Activated T-cell treated with anti-CD3 and anti-CD28 coated beads, Interleukin-2, amount 50 U/mL, for 48 hours (primary cell): ENCODE measurements at regions not wholly inside any gene's neighbourhood (a gene's known extent, or its start where the extent isn't known, plus 50 kb on each side); places are given as distances from the start of the nearest gene placed in this dataset.

Source experiments
- DNase-seq, 2 experiments: peaks; one replicate each; pipeline ENCODE4 v3.0.0-alpha.2; 2020

- DNase-seq = no peak
These were observed 336.6 kb downstream of the SMAD2 start for GRCh38 chr18:47593744-47594472.

- no peak for DNase-seq
These were observed 339.0 kb downstream of the SMAD2 start for GRCh38 chr18:47591429-47591828.

- DNase-seq = no peak
These were observed 336.1 kb upstream of the SKOR2 start for GRCh38 chr18:47587587-47587986.

GRCh38 chr18:47586418-47587070 lies 335.1 kb upstream of the SKOR2 start:
- DNase-seq = no peak

GRCh38 chr18:47585914-47586313 lies 334.5 kb upstream of the SKOR2 start:
- DNase-seq = no peak

- no peak for DNase-seq
These were observed 333.7 kb upstream of the SKOR2 start for GRCh38 chr18:47585136-47585535.

GRCh38 chr18:47582093-47582492 lies 330.6 kb upstream of the SKOR2 start:
- DNase-seq = no peak

GRCh38 chr18:47577520-47577919 lies 326.1 kb upstream of the SKOR2 start:
- no peak for DNase-seq

- no peak for DNase-seq
These were observed 323.5 kb upstream of the SKOR2 start for GRCh38 chr18:47574966-47575365.

- no peak for DNase-seq
These were observed 320.5 kb upstream of the SKOR2 start for GRCh38 chr18:47571957-47572356.

GRCh38 chr18:47566809-47567208 lies 315.3 kb upstream of the SKOR2 start:
- DNase-seq = no peak

- no peak for DNase-seq
These were observed 309.6 kb upstream of the SKOR2 start for GRCh38 chr18:47560723-47561715.

GRCh38 chr18:47558110-47558750 lies 306.8 kb upstream of the SKOR2 start:
- no peak for DNase-seq

- no peak for DNase-seq
These were observed 305.7 kb upstream of the SKOR2 start for GRCh38 chr18:47557160-47557559.

GRCh38 chr18:47552783-47553182 lies 301.3 kb upstream of the SKOR2 start:
- DNase-seq = no peak

GRCh38 chr18:47550611-47551010 lies 299.2 kb upstream of the SKOR2 start:
- DNase-seq = no peak

GRCh38 chr18:47549021-47549540 lies 297.6 kb upstream of the SKOR2 start:
- no peak for DNase-seq

GRCh38 chr18:47547539-47548202 lies 296.2 kb upstream of the SKOR2 start:
- no peak for DNase-seq

GRCh38 chr18:47545613-47546012 lies 294.2 kb upstream of the SKOR2 start:
- DNase-seq = no peak

GRCh38 chr18:47543080-47543479 lies 291.6 kb upstream of the SKOR2 start:
- DNase-seq = no peak

GRCh38 chr18:47542551-47542950 lies 291.1 kb upstream of the SKOR2 start:
- no peak for DNase-seq

GRCh38 chr18:47531717-47532116 lies 280.3 kb upstream of the SKOR2 start:
- DNase-seq = no peak
